ENCODE measurements at regions not wholly inside any gene's neighbourhood (a gene's known extent, or its start where the extent isn't known, plus 50 kb on each side); places are given as distances from the start of the nearest gene placed in this dataset.

DNA sequence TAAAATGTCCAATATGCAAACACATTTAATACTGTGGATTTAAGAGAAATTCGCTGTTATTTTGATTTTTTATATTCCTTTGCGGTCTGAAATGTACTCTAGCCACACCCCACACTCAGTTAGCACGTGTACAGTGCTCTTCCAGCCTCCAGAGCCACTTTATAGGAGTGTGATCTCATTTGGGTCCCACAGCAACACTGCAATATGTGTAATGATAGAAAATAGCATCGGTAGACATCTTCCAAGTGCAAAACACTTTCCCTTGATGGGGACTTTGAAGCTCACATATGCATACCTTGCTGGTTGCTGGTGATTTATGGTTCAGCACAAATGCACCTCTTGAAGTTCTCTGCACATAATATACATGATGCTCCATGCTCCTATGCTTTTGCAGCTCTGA, 148.3 kb downstream of the GAS1 start:
- in situ Hi-C loops (cut with HindIII; ENCODE audit: low sequenced_read_pairs) = no loop called here

DNA sequence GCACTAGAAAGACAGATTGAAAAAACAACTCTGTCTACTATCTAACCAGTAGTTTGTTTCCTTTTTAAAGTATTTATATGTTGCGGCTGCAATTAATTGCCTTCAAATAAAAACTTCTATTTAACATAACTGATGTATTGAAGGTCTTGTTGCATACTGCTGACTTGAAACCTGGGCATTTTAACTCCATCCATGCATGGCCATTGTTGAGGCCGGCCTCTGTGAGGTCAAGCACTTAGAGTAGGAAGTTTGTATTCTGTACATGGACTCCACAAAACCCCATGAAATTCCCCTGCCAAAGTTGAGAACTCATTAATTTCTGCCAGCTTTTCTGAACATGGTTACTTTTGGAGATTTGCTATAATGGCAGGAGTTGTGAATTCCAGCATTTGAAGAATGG, 150.6 kb downstream of the GAS1 start:
- in situ Hi-C loops (cut with HindIII; ENCODE audit: low sequenced_read_pairs) = no loop called here

DNA sequence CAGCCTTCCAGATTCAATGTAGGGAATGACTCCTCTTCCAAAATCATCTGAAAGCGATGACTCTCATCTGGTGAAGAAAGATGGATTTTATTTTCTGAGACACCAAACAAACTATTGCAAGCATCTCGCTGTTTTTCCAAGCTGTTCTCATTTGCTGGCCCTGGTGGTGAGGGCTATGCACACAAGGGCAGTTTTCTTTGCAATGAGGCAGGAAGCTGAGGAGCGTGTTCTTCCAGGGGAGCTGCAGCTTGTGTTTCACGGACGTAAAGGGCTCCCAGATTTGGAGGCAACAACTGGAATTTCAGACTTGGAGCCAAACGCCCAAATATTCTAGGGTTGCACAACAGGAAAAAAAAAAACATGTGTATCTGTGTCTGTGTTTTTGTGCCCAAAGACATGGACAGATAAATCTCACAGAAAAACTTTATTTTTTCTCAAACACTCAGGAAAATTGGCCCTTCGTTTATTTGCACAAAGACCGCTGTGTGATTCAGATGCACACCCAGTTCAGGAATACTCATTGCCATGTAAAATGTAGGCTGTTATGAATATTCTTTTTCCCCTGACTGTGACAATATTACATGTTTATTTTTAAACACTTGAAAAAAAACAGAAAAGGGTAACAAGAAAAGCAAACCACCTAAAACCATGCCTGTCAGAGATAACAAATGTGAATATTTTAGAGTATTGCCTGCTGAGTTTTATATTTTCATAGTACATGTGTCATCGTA, 151.3 kb downstream of the GAS1 start:
- in situ Hi-C loops (cut with HindIII; ENCODE audit: low sequenced_read_pairs) = no loop called here

DNA sequence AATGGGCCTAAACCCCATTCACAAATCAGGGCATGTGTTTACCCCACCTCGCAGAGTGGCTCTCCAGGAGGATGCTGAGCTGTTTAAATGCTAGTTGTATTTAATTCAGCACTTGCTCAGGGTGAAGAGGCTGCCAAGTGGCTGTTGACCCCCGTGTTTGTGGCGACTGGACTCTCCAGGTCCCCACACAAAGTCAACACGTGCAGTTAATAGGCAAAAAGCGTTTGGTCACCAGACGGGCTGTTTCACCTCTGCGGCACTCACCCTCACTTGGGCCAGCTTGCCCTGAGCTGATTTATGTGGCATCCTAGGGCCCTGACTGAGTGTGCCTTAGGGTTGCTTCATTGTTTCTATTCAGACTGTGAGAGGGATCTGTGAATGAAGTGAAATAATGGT, 152.3 kb downstream of the GAS1 start:
- in situ Hi-C loops (cut with HindIII; ENCODE audit: low sequenced_read_pairs) = no loop called here

DNA sequence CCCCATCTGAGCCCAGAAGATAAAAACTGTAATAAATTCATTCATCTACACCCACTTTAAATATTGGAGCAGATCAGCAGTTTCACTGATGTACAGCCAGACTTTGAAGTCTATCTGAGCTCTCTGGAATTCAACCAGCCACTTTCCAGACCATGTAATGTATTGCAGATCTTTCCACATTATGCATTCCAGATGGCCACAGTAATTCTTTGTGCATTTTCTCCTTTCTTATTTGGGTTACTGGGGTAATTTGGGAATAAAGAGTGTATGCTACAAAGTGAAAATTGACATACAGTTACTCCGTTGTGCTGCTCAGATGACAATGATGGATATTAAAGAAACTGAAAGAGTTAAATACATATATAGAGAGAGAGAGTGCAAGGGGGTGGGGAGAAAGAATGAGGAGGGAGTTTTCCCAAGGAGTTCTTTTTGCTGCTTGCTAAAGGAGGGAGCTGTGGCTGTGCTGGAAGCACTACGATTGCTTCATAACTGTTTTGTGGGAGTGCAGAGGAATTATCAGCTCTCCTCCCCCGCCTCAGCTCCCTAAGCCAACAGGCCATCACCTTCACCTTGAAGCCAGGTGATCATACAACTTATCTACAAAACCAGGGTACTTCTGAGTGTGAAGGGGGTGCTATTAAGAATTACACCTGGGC, 152.8 kb downstream of the GAS1 start:
- in situ Hi-C loops (cut with HindIII; ENCODE audit: low sequenced_read_pairs) = no loop called here

DNA sequence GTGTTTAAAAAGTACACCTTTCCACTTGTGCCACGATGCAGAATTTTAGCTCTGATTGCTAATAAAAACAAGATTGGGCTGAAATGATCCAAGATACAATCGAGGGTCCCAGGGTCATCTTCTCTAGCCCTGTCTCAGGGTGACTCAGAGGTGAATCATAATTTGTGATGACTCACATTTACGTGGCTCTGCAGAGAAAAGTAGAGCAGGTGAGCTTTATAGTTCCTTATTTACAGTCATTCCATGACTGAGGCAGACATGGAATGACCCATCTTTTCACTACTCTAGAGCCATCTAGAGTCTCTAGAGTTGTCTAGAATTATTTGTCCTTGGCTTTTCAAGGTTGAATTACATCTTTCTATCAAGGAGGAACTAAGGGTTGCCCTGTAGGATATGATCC, 155.2 kb downstream of the GAS1 start:
- in situ Hi-C loops (cut with HindIII; ENCODE audit: low sequenced_read_pairs) = no loop called here

DNA sequence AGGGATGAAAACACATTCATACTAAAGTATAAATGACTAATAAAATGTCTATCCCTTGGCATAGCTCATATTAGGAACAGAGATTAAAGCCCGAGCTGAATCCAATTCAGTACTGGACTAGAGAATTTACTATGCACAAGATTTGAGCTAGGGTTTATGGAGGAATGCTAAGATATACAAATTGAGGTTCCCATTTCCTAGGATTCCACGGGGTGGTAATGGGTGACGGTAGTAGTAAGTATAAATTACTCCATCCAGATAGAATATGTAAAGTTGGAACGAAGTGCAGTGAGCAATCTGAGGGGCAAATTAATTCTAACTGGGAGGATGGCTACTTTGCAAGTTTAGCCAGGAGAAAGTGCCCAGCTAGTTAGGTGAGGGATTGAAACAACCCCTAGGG, 156.5 kb downstream of the GAS1 start:
- in situ Hi-C loops (cut with HindIII; ENCODE audit: low sequenced_read_pairs) = no loop called here

DNA sequence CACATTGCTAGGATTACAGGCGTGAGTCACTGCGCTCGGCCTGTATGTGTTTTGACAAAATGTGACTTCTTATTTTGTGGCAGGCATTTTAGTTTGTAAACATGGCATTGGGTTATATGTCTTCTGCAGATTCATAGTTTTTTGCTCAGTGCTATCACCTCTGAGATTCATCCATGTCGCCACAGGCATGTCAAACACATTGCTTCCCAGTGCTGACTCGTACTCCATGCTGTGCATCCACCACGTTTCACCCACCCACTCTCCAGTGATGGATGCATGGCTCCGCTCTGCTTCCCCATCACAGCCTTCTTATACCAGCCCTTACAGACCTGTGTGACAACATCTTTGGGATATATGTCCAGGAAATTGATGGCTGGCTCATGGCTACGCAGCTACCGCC, 158.8 kb downstream of the GAS1 start:
- in situ Hi-C loops (cut with HindIII; ENCODE audit: low sequenced_read_pairs) = no loop called here

DNA sequence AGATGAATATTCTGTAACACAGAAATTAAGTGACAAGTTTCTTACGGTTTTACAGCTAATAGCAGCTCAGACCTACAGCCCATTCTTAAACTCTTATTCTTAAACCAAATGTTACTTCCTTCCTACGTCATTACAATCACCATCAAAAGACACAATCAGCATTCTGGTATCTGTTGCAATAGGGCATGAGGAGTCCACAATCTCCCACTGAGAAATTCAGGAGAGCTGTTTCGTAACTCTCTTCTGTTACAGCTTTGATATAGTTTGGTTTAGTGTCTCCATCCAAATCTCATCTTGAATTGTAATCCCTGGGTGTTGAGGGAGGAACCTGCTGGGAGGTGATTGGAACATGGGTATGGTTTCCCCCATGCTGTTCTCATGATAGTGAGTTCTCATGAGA, 163.4 kb downstream of the GAS1 start:
- in situ Hi-C loops (cut with HindIII; ENCODE audit: low sequenced_read_pairs) = no loop called here

DNA sequence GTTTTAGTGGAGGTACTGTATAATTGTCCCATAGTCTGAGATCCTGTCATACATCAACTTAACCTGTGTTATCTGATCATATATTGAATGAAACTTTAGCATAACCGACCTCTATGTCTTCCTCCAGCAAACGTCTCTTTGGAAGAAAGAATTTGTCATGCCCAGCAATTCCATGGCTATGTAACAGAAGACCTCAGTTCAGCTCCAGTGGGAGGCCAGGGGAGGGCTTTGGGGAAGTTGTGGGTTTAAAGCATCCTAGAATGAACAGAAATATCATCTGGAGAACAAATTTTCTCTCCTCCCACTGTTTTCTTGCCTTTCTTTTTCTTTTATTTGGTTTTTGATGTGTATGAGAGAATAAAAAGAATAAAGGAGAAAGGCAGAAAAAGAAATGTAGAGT, 164.5 kb downstream of the GAS1 start:
- in situ Hi-C loops (cut with HindIII; ENCODE audit: low sequenced_read_pairs) = no loop called here

DNA sequence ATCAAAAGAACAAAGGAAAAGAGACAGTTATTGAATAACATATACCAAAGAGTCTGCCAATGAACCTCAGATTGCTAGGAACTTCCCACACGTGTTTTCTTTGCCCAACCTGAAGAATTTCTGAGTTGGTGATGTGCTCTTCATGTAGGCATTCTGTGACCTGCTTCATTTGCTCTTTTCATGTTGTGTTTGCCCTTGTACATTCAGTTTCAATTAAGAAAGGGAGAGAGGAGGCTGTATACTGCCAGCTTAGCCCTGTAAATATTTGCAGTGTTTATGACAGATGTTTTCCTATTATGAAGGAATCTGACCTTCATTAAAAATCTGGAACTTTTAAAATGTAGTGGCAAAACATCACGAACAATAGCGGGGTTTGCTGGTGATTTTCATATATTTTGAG, 168.5 kb downstream of the GAS1 start:
- in situ Hi-C loops (cut with HindIII; ENCODE audit: low sequenced_read_pairs) = no loop called here

DNA sequence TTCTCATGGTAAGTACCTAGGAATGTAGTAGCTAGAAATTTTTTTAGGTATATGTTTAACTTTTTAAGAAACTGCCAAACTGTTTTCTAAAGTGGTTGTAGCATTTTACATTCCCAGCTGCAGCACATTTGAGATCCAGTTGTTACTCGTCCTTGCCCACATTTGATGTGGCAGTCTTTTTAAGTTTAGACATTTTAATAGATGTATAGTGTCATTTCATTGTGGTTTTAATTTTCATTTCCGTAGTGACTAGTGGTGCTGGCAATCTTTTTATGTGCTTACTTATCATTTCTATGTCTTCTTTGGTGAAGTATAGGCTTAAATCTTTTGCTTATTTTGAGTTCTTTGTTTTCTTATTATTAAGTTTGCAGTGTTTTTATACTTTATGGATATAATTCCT, 171.6 kb downstream of the GAS1 start:
- in situ Hi-C loops (cut with HindIII; ENCODE audit: low sequenced_read_pairs) = no loop called here

DNA sequence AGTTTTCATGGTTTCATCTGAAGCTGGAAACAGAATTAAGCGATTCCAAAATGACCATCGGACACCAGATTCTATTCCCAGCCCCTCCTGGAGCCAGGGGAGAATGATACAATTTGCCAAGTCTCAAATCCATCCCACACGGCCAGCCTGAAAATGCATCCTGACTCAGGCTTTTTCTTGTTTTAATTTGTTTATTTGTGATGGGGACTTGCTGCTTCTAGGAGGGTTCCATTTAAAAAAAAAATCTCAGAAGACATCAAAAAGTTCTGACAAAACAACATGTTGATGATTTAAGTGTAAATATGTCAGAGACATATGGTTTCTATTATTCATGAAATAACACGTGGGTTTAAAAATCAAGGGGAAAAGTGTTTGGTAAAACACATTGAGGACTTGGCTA, 173.2 kb downstream of the GAS1 start:
- in situ Hi-C loops (cut with HindIII; ENCODE audit: low sequenced_read_pairs) = no loop called here

DNA sequence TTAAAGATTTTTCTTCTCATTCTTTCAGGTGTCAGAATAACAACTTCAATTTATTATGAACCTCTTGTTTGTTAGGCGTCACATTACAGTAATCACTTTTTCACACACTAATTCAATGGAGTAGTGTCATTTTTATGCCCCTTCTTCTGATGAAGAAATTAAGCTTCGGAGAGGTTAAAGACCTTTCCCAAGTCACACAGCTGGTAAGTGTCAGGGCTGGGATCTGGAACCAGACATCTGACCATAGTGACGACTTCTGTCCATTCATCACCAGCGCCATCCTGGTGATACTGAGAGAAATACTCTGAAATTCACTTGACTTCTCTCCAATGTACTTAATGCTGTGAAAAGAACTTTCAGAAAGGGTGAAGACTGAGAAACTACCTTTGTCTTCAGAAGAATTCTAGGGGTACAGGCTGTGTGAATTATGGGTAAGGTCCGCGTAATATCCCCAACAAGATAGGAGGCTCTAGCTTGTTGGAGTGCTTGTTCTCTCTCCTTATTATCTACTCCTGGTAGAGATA, 173.8 kb downstream of the GAS1 start:
- in situ Hi-C loops (cut with HindIII; ENCODE audit: low sequenced_read_pairs) = no loop called here

DNA sequence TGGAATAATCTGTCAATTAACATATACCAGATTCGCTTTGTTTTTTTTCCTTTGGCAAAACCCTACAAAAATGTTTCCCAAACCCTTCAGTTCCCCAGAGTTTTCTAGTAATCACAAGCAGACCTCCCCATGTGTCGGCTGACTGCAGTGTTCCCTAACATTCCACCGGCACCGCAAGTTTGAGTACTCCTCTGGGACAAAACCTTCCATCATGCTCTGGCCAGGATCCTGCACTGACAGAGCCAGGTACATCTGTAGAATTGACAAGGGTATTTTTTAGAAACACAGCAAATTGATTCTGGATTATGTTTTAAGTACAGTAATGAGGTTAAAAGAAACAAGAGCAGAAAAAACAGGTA, 174.7 kb downstream of the GAS1 start:
- in situ Hi-C loops (cut with HindIII; ENCODE audit: low sequenced_read_pairs) = no loop called here

DNA sequence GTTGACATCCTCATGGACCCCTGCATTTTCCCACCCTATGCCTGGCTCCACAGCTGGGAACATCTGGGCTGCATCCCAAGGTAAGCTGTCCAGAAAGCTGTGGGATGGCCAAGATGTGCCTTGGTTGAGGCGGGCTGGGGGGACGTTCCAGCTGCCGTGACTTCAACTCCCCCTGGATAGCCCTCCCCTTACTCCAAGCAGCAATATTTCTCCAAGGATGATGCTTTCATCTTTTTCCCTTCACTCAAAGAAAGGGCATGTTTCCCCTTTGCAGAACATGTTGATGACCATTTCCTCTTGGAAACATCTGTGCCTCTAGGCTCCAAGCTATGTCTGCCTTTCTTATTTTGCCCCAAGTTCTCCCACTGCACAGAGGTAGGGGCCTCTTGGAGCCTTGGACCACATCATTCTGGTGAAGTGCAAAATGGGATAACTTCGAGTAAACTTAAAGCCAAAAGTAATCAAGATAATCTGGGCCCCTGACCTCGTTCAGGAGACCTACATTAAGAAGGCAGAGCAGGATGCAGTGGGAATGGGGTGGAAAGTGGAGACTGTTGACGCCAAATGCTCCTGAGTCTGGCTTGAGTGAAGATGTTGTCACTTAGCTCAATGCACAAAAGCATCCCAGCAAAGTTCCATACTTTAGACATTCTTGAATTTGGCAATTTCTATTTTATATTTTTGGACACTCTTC, 175.2 kb downstream of the GAS1 start:
- in situ Hi-C loops (cut with HindIII; ENCODE audit: low sequenced_read_pairs) = no loop called here

DNA sequence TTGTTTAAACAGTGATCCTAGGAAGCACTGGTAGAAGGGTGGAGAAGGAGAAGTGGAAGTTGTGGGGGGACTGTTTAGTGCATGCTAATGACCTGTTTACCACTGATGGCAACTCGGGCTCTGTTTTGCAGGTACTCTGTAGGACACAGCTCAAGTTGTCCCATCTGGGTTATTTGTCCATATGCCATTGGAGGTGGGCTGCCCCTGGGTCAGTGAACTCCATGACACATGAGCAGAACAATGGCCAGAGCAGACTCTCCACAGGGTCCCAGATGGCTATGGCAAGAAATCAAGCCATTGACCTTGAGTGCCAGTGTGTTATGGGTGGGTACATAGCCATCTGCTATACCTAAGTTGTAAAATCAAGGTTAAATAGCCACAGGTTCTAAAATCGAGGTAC, 175.9 kb downstream of the GAS1 start:
- in situ Hi-C loops (cut with HindIII; ENCODE audit: low sequenced_read_pairs) = no loop called here

DNA sequence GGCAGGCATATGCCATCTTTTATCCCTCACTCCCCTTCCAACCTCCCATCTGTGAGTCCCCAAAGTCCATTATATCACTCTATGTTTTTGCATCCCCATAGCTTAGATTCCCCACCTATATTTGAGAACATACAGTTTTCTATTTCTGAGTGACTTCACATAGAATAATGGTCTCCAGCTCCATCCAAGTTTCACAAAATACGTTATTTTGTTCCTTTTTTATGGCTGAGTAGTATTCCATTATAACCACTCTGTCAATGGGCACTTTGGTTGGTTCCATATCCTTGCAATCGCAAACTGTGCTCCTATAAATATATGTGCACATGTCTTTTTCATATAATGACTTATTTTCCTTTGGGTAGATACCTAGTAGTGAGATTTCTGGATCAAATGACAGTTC, 178.6 kb downstream of the GAS1 start:
- in situ Hi-C loops (cut with HindIII; ENCODE audit: low sequenced_read_pairs) = no loop called here

DNA sequence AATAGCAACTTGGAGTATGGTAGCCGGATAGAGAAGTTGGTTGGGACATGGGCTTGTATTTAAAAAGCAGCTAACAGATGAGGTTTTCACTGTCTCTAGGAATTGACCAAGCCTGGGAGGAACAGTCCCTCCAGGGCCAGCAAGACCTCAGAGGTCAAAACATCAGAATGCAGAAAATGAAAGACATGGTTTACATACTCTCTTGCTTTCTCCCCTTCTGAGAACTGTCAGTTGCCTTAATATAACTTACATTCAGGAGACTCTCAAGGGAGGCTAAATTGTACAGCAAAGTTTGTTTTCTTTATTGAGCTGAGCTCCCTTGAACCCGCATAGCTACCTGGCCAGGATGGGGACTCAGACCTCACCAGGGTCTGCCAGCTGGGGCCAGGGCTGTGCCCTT, 179.3 kb downstream of the GAS1 start:
- in situ Hi-C loops (cut with HindIII; ENCODE audit: low sequenced_read_pairs) = no loop called here

DNA sequence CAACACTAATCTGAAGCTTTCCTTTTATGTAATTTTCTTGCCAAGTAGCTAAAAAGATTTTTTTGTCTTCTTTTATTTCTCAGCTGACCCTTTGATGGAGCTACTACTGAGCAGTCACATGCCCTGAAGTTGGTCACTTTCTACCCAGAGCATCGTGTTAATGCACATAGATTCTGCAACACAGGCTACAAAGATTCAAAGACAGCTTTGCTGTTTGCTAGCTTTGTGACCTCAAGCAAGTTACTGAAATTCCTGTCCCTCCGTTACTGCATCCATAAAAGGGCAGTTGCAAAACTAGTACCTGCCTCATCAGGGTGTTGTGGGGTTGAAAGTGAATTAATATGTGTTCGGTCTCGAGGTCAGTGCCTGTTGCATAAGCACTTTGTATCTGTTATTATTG, 179.9 kb downstream of the GAS1 start:
- in situ Hi-C loops (cut with HindIII; ENCODE audit: low sequenced_read_pairs) = no loop called here

DNA sequence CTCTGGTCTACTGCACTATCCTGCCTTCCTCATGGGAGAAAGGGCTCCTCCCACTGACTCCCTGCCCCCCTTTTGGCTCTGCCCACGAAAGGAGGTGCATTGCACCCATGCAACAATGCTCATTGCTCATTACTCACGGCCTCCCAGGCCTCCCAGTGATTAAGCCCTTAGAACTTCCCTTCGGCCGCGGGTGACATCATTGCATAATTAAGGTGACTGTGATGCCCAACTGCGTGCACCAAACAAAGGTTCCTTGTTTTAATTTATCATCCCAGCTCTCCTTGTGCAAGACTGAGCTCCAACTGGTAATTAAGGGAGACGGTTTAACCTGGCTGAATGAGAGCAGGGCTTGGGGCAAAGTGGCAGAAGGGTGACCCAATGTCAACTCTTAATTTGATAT, 180.4 kb downstream of the GAS1 start:
- in situ Hi-C loops (cut with HindIII; ENCODE audit: low sequenced_read_pairs) = no loop called here

DNA sequence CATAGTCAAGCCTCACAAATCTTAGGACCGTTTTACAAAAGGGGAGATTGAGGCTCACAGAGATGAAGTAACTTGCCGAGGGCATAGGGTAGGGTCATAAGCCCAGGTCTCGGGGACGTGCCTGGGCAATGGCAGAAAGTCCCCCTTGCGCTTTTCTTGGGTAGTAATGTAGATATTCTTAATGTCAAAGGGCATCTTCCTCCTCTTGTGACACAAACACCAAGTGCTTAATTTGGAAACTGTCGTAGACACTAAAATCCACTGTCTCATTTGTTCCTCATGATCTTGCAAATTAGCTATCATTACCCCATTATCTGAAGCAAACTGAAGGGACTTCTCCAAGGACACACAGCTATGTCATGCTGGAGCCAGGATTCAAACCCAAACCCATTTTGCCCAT, 180.8 kb downstream of the GAS1 start:
- in situ Hi-C loops (cut with HindIII; ENCODE audit: low sequenced_read_pairs) = no loop called here
